Astrocyte (in vitro differentiated cells and primary cell): ENCODE measurements at regions not wholly inside any gene's neighbourhood (a gene's known extent, or its start where the extent isn't known, plus 50 kb on each side); places are given as distances from the start of the nearest gene placed in this dataset.

ENCODE experiments used
- EZH2 ChIP-seq: IDR thresholded peaks from 2 replicates; pipeline ENCODE4 v1.6.1; 2012; ENCODE audit warnings: mild to moderate bottlenecking, low read length, inconsistent platforms; ENCODE audit not compliant: insufficient read depth
- TF ChIP-seq, protein P1 (sequence below): IDR thresholded peaks from 2 replicates; pipeline ENCODE4 v1.5.1; 2011; ENCODE audit warnings: low read depth, mild to moderate bottlenecking, inconsistent platforms, low read length, moderate library complexity; ENCODE audit not compliant: insufficient read depth

GRCh38 chr18:42447688-42448087 is 492.7 kb downstream of the PIK3C3 start:
- TF ChIP-seq, protein P1, sequence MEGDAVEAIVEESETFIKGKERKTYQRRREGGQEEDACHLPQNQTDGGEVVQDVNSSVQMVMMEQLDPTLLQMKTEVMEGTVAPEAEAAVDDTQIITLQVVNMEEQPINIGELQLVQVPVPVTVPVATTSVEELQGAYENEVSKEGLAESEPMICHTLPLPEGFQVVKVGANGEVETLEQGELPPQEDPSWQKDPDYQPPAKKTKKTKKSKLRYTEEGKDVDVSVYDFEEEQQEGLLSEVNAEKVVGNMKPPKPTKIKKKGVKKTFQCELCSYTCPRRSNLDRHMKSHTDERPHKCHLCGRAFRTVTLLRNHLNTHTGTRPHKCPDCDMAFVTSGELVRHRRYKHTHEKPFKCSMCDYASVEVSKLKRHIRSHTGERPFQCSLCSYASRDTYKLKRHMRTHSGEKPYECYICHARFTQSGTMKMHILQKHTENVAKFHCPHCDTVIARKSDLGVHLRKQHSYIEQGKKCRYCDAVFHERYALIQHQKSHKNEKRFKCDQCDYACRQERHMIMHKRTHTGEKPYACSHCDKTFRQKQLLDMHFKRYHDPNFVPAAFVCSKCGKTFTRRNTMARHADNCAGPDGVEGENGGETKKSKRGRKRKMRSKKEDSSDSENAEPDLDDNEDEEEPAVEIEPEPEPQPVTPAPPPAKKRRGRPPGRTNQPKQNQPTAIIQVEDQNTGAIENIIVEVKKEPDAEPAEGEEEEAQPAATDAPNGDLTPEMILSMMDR = no peak
- no peak for TF ChIP-seq EZH2
